Heart left ventricle (tissue), 13 donors: ENCODE measurements at regions not wholly inside any gene's neighbourhood (a gene's known extent, or its start where the extent isn't known, plus 50 kb on each side); places are given as distances from the start of the nearest gene placed in this dataset.

Source experiments
- CTCF ChIP-seq, 12 donors: fragments of 200-600 bp; sonication (generic) in 4 of 12; IDR thresholded peaks; one replicate each; pipeline versions ENCODE4 v1.5.0 to v1.8.0; 2018 to 2022; ENCODE audit warnings: antibody characterized with exemption in 12 of 12, mild to moderate bottlenecking in 5 of 12
- POLR2A ChIP-seq, 2 donors: fragments of 450-650 bp; IDR thresholded peaks; one replicate each; pipeline ENCODE4 v1.6.1; 2017; ENCODE audit warnings: antibody characterized with exemption in 2 of 2, mild to moderate bottlenecking in 2 of 2, moderate library complexity in 2 of 2
- donor health status: ischemic (EF 13 %, LVEDD 7.1; RV severe dilation, severe dysfunction).
- donor health status: DM: no; HTN: yes; CAD: no.
- donor health status: DM: no; HTN: no; CAD: no.
- donor health status: ischemic (EF 25% LVEDD 6.9; RV normal size, moderate dysfunction).
- donor health status: ischemic (EF 25% LVEDD 5.7; RV mildly dilated, moderate dysfunction).
- donor health status: ischemic (EF 35%, LVEDD 5.7; RV mildly dilated, moderate dysfunction).
- donor health status: nonischemic (EF 11% LVEDD 7.7; RV severe dilation, severe dysfunction).
- donor health status: DM: yes; HTN: yes; CAD: no.
- donor health status: PGD.
- donor health status: ischemic (EF 29% LVEDD 5.4; RV normal size, mild dysfunction).
- donor health status: nonischemic (EF 23%, LVEDD 6.1; RV moderate dilation, normal function).

- no peak for TF ChIP-seq CTCF (IDR thresholded peaks at IDR 0.05)
- no peak for TF ChIP-seq POLR2A (IDR thresholded peaks at IDR 0.05)
Observed at GRCh38 chr13:42466609-42467008, 107.3 kb upstream of the TNFSF11 start.
